Heart right ventricle (tissue), 16 donors: ENCODE measurements at regions not wholly inside any gene's neighbourhood (a gene's known extent, or its start where the extent isn't known, plus 50 kb on each side); places are given as distances from the start of the nearest gene placed in this dataset.

Experiments used
- ATAC-seq, 8 donors: fragments of 200-7000 bp; cut with Tn5 transposase; one replicate each; pipeline ENCODE4 v1.9.1; 2020; ENCODE audit warnings: mild to moderate bottlenecking in 8 of 8, moderate library complexity in 8 of 8, moderate number of reproducible peaks in 1 of 8
- DNase-seq, 2 donors: peaks; one replicate each; pipeline ENCODE4 v3.0.0-alpha.2; 2020
- H3K27ac ChIP-seq, 10 donors: fragments of 200-600 bp; sonication (generic) in 2 of 10; one replicate each; pipeline versions ENCODE4 v1.5.0 to v1.8.0; 2020 to 2022; ENCODE audit warnings: mild to moderate bottlenecking in 3 of 10
- H3K27me3 ChIP-seq, 7 donors: fragments of 200-600 bp; one replicate each; pipeline ENCODE4 v1.8.0; 2021 to 2022; ENCODE audit warnings: mild to moderate bottlenecking in 2 of 7
- H3K36me3 ChIP-seq, 9 donors: fragments of 200-600 bp; sonication (generic) in 1 of 9; one replicate each; pipeline versions ENCODE4 v1.5.0 to v1.8.0; 2020 to 2022; ENCODE audit warnings: mild to moderate bottlenecking in 2 of 9
- H3K4me1 ChIP-seq, 9 donors: fragments of 200-600 bp; sonication (generic) in 1 of 9; one replicate each; pipeline versions ENCODE4 v1.5.0 to v1.8.0; 2020 to 2022; ENCODE audit warnings: mild to moderate bottlenecking in 4 of 9
- H3K4me3 ChIP-seq, 10 donors: fragments of 200-600 bp; sonication (generic) in 2 of 10; one replicate each; pipeline versions ENCODE4 v1.5.0 to v1.8.0; 2020 to 2022; ENCODE audit warnings: mild to moderate bottlenecking in 7 of 10, moderate library complexity in 2 of 10
- H3K9me3 ChIP-seq, 11 donors: fragments of 200-600 bp in 10 of 11; sonication (generic) in 2 of 11; one replicate each; pipeline versions ENCODE4 v1.5.0 to v1.8.0; 2013 to 2022; ENCODE audit warnings: mild to moderate bottlenecking in 2 of 11, control low read depth in 1 of 11, moderate library complexity in 1 of 11
- WGBS, 2 donors: extraction: QIAGEN DNeasy Blood & Tissue Kit; methylation state at CpG; one replicate each; pipeline ENCODE4 v1.1.7; 2013; ENCODE audit warnings: inconsistent platforms in 1 of 2; 5-methylcytosine and 5-hydroxymethylcytosine counted together
- intact Hi-C, 10 donors: fragments of 100-400 bp; cut with DNase I; formaldehyde crosslinking; loops; one replicate each; pipeline versions ENCODE4 v1.11.1 to v1.14.2; 2022
- TF ChIP-seq, protein P1 (sequence below), 9 donors: fragments of 200-600 bp; sonication (generic) in 2 of 9; IDR thresholded peaks; one replicate each; pipeline versions ENCODE4 v1.5.0 to v1.8.0; 2021 to 2022; ENCODE audit warnings: antibody characterized with exemption in 9 of 9, mild to moderate bottlenecking in 5 of 9, moderate library complexity in 1 of 9
- donor health status: Arrhythmogenic right ventricular cardiomyopathy.
- donor health status: ischemic (EF 13 %, LVEDD 7.1; RV severe dilation, severe dysfunction).
- donor health status: healthy with polysubstance abuse.
- donor health status: DM: no; HTN: yes; CAD: no.
- donor health status: DM: no; HTN: no; CAD: no.
- donor health status: ischemic (EF 25% LVEDD 6.9; RV normal size, moderate dysfunction).
- donor health status: ischemic (EF 25% LVEDD 5.7; RV mildly dilated, moderate dysfunction).
- donor health status: healthy.
- donor health status: DM: yes; HTN: yes; CAD: no.
- donor health status: Ischemic cardiomyopathy.
- donor health status: ischemic (EF 35%, LVEDD 5.7; RV mildly dilated, moderate dysfunction).
- donor health status: nonischemic (EF 11% LVEDD 7.7; RV severe dilation, severe dysfunction).
- donor health status: DM: yes; HTN: yes; CAD: no.
- donor health status: PGD.
- donor health status: ischemic (EF 29% LVEDD 5.4; RV normal size, mild dysfunction).
- donor health status: nonischemic (EF 23%, LVEDD 6.1; RV moderate dilation, normal function).

GRCh38 chr11:44506375-44507016 is 59.0 kb upstream of the CD82 start:
- Histone ChIP-seq H3K9me3 (peaks cover 0 to 8% (median 0%) of the 10 kb centered on the region in 11 donors), H3K36me3 (no peaks in the 10 kb centered on the region), H3K4me3 (no peak overlapping the region), H3K27me3 (peaks cover 0 to 5% (median 0%) of the 10 kb centered on the region in 7 donors), H3K4me1 (no peaks in the 10 kb centered on the region), H3K27ac (no peak overlapping the region)
- intact Hi-C loops, result no loop called here
- 76 to 80% methylated on average over 7 of the region's 7 CpGs for WGBS, 2 donors
- ATAC-seq (no peak), DNase-seq (no peak)
- TF ChIP-seq, protein P1, sequence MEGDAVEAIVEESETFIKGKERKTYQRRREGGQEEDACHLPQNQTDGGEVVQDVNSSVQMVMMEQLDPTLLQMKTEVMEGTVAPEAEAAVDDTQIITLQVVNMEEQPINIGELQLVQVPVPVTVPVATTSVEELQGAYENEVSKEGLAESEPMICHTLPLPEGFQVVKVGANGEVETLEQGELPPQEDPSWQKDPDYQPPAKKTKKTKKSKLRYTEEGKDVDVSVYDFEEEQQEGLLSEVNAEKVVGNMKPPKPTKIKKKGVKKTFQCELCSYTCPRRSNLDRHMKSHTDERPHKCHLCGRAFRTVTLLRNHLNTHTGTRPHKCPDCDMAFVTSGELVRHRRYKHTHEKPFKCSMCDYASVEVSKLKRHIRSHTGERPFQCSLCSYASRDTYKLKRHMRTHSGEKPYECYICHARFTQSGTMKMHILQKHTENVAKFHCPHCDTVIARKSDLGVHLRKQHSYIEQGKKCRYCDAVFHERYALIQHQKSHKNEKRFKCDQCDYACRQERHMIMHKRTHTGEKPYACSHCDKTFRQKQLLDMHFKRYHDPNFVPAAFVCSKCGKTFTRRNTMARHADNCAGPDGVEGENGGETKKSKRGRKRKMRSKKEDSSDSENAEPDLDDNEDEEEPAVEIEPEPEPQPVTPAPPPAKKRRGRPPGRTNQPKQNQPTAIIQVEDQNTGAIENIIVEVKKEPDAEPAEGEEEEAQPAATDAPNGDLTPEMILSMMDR (IDR thresholded peaks at IDR 0.05), result no peak

DNA sequence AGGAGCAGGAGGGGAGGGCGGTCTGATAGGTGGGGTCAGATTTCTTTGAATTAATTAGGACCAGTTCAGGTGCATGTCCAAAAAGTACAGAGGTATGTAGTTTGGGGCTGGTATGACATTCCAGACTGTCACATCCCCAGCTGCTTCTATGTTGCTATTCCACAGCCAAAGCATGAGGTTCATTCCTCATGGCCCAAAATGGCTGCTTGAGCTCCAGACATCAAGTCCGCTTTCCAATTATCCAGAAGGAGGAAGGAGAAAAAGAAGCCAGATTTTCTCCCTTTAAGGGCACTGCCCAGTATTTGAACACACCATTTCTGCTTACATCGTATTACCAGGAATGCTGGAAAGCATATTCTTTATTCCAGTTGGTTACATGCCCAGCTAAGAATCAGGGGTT is 58.0 kb upstream of the CD82 start:
- DNase-seq (no peak), ATAC-seq (no peak)
- H3K27me3 ChIP-seq, result peaks cover 0 to 5% (median 0%) of the 10 kb centered on the region in 7 donors
- TF ChIP-seq, protein P1 (IDR thresholded peaks at IDR 0.05), result no peak
- H3K4me3 ChIP-seq, result no peak overlapping the region
- WGBS, 2 donors, result 94 to 96% methylated on average over 3 of the region's 3 CpGs
- no peaks in the 10 kb centered on the region for H3K4me1 ChIP-seq
- intact Hi-C loops, result no loop called here
- H3K27ac ChIP-seq, result no peak overlapping the region
- H3K9me3 ChIP-seq, result peaks cover 0 to 8% (median 0%) of the 10 kb centered on the region in 11 donors
- H3K36me3 ChIP-seq, result no peaks in the 10 kb centered on the region

- Histone ChIP-seq H3K9me3 (peaks cover 0 to 8% (median 0%) of the 10 kb centered on the region in 11 donors), H3K27ac (no peak overlapping the region), H3K4me3 (no peak overlapping the region), H3K4me1 (no peaks in the 10 kb centered on the region), H3K27me3 (peaks cover 0 to 5% (median 0%) of the 10 kb centered on the region in 7 donors), H3K36me3 (no peaks in the 10 kb centered on the region)
- no peak for ATAC-seq
- WGBS, 2 donors, result 91 to 92% methylated on average over 3 of the region's 3 CpGs
- TF ChIP-seq, protein P1 (IDR thresholded peaks at IDR 0.05), result no peak
- intact Hi-C loops, result no loop called here
- no peak for DNase-seq
These were observed 57.5 kb upstream of the CD82 start for GRCh38 chr11:44507896-44508445.

- Histone ChIP-seq H3K4me1 (no peaks in the 10 kb centered on the region), H3K36me3 (no peaks in the 10 kb centered on the region), H3K9me3 (peaks cover 0 to 8% (median 0%) of the 10 kb centered on the region in 11 donors), H3K27me3 (peaks cover 0 to 5% (median 0%) of the 10 kb centered on the region in 7 donors), H3K4me3 (no peak overlapping the region), H3K27ac (no peak overlapping the region)
- intact Hi-C loops, result no loop called here
- TF ChIP-seq, protein P1 (IDR thresholded peaks at IDR 0.05), result no peak
- 55 to 56% methylated on average over 5 of the region's 5 CpGs for WGBS, 2 donors
- ATAC-seq (no peak), DNase-seq (no peak)
These were observed 56.2 kb upstream of the CD82 start for GRCh38 chr11:44509296-44509695.
